Nephron (organoid): ENCODE measurements at regions not wholly inside any gene's neighbourhood (a gene's known extent, or its start where the extent isn't known, plus 50 kb on each side); places are given as distances from the start of the nearest gene placed in this dataset.

ENCODE experiments used
- H3K27ac Mint-ChIP-seq, 3 experiments: 2 replicates each; pipeline ENCODE4 v1.8.0; 2020; ENCODE audit warnings: mixed read lengths in 3 of 3, mild to moderate bottlenecking in 2 of 3, moderate library complexity in 1 of 3
- H3K27me3 Mint-ChIP-seq: 2 replicates; pipeline ENCODE4 v1.8.0; 2021; ENCODE audit warnings: low read depth, mild to moderate bottlenecking, moderate library complexity, mixed read lengths
- H3K36me3 Mint-ChIP-seq: 2 replicates; pipeline ENCODE4 v1.8.0; 2020; ENCODE audit warnings: low read depth, mixed read lengths
- H3K4me1 Mint-ChIP-seq: 2 replicates; pipeline ENCODE4 v1.8.0; 2020; ENCODE audit warnings: mixed read lengths
- H3K4me3 Mint-ChIP-seq, 3 experiments: 2 replicates each; pipeline ENCODE4 v1.8.0; 2020; ENCODE audit warnings: mild to moderate bottlenecking in 3 of 3, mixed read lengths in 3 of 3, moderate library complexity in 2 of 3
- H3K9me3 Mint-ChIP-seq: 2 replicates; pipeline ENCODE4 v1.8.0; 2020; ENCODE audit warnings: mixed read lengths
- TF ChIP-seq, protein P1 (sequence below), 3 experiments: fragments of 200-600 bp; sonication (generic); IDR thresholded peaks; one replicate each; pipeline ENCODE4 v1.5.0; 2021; ENCODE audit warnings: antibody characterized with exemption in 3 of 3; ENCODE audit not compliant: unreplicated experiment in 3 of 3

DNA sequence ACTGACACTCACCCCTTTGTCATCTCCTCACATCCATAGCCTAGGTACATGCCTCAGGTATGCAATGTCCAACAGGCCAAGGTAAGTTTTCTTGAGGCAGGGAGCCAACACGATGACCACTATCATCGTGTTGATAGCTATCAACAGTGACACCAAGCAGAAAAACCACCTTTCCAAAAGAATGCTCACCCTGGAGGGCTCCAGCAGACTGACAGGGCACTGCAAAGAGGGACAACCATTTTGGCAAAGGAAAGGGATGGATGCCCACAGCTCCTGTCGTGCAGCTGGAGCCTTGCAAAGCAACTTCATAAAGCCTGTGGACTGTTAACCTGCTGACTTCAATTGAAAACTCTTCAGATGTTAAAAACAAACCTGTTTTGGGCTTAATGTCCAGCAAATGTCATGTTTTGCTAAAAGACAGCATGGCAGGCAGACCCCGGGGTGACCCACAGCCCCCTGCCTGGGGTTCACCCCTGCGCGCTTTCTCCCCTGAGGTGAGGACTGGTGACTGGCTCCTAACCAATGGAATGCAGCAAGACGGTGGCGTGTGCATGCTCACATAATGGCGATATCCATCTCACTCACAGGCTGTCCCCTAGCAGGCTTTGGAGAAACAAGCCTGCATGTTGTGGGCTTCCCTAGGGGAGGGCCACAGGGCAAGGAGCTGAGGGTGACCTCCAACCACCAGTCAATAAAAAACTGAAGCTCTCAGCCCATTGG, 293.8 kb downstream of the TCERG1L start:
- TF ChIP-seq, protein P1, sequence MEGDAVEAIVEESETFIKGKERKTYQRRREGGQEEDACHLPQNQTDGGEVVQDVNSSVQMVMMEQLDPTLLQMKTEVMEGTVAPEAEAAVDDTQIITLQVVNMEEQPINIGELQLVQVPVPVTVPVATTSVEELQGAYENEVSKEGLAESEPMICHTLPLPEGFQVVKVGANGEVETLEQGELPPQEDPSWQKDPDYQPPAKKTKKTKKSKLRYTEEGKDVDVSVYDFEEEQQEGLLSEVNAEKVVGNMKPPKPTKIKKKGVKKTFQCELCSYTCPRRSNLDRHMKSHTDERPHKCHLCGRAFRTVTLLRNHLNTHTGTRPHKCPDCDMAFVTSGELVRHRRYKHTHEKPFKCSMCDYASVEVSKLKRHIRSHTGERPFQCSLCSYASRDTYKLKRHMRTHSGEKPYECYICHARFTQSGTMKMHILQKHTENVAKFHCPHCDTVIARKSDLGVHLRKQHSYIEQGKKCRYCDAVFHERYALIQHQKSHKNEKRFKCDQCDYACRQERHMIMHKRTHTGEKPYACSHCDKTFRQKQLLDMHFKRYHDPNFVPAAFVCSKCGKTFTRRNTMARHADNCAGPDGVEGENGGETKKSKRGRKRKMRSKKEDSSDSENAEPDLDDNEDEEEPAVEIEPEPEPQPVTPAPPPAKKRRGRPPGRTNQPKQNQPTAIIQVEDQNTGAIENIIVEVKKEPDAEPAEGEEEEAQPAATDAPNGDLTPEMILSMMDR (IDR thresholded peaks at IDR 0.05; ENCODE audit: unreplicated experiment in 3 of 3): no peak
- Mint-ChIP-seq H3K4me3 (no peak overlapping the region), H3K27me3 (peaks cover 37% of the 10 kb centered on the region), H3K36me3 (no peaks in the 10 kb centered on the region), H3K27ac (no peak overlapping the region), H3K4me1 (no peaks in the 10 kb centered on the region), H3K9me3 (no peaks in the 10 kb centered on the region)

DNA sequence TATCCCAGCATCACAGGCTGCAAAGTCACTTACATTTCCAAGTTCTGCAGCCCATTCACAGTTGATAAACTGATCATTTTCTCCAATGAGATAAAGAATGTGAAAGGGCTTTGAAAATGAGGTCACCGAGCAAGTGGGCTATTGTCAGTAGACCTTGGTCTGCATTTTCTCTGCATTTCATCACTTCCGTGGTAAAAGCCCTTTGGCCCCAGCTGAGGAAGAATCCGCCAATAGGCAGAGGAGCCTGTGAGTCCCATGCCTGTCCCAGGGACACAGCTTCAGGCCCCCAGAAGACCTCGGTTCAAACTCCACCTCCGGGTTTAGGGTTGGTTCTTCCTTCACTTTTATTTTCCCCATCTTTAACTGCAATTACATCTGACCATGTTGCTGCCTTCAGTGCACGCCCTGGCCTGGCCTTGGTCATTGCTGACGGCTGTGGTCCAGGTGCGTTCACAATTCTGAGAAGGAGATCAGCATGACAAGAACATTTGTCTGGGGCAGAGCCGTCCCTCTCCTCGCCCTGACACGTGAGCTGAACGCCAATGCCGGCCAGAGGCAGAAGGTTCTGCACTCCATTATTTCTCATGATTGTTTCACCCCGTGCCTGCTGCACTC, 292.5 kb downstream of the TCERG1L start:
- no peaks in the 10 kb centered on the region for H3K4me1 Mint-ChIP-seq
- TF ChIP-seq, protein P1 (IDR thresholded peaks at IDR 0.05; ENCODE audit: unreplicated experiment in 3 of 3): no peak

DNA sequence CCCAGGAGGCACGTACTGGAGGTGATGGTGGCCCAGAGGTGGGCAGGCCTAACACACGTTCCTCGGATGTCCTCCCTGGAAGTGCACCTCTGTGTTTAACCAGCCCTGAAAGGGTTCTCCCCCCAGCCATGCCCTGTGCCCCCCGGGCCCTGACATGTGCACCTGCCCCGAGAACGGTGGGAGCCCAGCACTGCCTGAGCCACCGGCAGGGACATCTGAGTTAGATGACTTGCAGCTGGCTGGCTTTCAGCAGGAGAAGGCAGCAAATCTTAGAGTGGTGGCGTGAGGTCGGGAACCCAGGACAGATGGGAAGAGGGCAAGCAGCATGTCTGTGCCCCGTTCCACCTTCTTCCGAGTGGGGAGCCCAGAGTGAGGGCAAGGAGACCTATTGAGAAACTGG, 291.8 kb downstream of the TCERG1L start:
- H3K9me3 Mint-ChIP-seq: no peaks in the 10 kb centered on the region
- no peaks in the 10 kb centered on the region for H3K36me3 Mint-ChIP-seq
- no peaks in the 10 kb centered on the region for H3K4me1 Mint-ChIP-seq
- TF ChIP-seq, protein P1 (IDR thresholded peaks at IDR 0.05; ENCODE audit: unreplicated experiment in 3 of 3): no peak
- H3K27me3 Mint-ChIP-seq: peaks cover 51% of the 10 kb centered on the region
- H3K27ac Mint-ChIP-seq: no peak overlapping the region
- no peak overlapping the region for H3K4me3 Mint-ChIP-seq

More for the DNA sequence above, 292.5 kb downstream of the TCERG1L start:
- Mint-ChIP-seq H3K27ac (no peak overlapping the region), H3K27me3 (peaks cover 50% of the 10 kb centered on the region), H3K36me3 (no peaks in the 10 kb centered on the region), H3K9me3 (no peaks in the 10 kb centered on the region), H3K4me3 (no peak overlapping the region)

DNA sequence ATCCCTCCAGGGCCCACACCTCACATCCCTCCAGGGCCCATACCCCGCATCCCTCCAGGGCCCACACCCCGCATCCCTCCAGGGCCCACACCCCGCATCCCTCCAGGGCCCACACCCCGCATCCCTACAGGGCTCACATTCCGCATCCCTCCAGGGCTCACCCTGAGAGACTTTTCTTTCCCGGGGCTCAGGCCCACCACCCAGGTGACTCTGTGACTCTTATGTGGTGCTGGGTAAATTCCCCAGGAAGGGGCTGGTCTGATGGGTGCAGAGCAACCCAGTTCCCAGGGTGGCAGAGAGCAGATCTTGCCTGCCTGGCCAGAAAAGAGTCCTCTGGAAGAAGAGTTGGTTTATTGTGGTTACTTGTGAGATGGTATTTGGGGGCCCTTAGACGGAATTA, 290.7 kb downstream of the TCERG1L start:
- TF ChIP-seq, protein P1 (IDR thresholded peaks at IDR 0.05; ENCODE audit: unreplicated experiment in 3 of 3): no peak
- Mint-ChIP-seq H3K9me3 (no peaks in the 10 kb centered on the region), H3K27ac (no peak overlapping the region), H3K4me1 (no peaks in the 10 kb centered on the region), H3K36me3 (no peaks in the 10 kb centered on the region), H3K4me3 (no peak overlapping the region), H3K27me3 (peaks cover 59% of the 10 kb centered on the region)

DNA sequence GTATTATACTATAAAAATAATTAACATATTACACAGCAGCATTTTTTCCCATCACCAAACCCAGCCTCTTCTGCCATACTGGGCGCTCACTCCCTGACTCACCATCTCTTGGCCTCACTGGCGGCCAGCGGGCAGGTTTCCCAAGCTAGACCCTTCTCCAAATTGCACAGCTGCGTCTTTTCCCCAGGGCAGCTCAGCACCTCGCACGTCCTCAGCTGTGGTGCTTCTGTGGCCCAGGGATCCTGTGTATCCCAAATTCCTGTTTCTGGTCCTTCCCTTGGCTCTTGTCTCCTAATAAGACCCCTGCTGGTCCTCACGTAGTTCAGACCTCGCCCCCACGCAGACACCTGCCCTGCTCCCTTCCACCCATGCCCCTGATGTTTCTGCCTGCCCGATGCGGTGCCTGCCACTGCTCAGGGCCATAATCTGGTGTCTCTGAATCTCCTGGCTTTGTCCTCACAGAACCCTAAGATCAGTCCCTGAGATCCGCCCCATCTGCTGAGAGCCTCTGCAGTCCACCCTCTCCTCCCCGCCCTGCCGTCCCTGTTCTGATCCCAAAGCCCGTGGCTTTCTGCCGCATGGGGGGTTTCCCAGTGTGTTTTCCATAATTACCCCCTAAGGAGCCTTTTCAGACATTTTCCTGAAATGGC, 290.1 kb downstream of the TCERG1L start:
- H3K36me3 Mint-ChIP-seq: no peaks in the 10 kb centered on the region
- no peaks in the 10 kb centered on the region for H3K4me1 Mint-ChIP-seq
- peaks cover 59% of the 10 kb centered on the region for H3K27me3 Mint-ChIP-seq
- H3K4me3 Mint-ChIP-seq: no peak overlapping the region
- no peak overlapping the region for H3K27ac Mint-ChIP-seq
- no peaks in the 10 kb centered on the region for H3K9me3 Mint-ChIP-seq
- TF ChIP-seq, protein P1 (IDR thresholded peaks at IDR 0.05; ENCODE audit: unreplicated experiment in 3 of 3): no peak
